Bone marrow (tissue), 2 donors: ENCODE measurements at regions not wholly inside any gene's neighbourhood (a gene's known extent, or its start where the extent isn't known, plus 50 kb on each side); places are given as distances from the start of the nearest gene placed in this dataset.

Source experiments
- DNase-seq, 2 donors: peaks; one replicate each; lab custom pipeline; 2025; lab: John Stamatoyannopoulos, UW

DNA sequence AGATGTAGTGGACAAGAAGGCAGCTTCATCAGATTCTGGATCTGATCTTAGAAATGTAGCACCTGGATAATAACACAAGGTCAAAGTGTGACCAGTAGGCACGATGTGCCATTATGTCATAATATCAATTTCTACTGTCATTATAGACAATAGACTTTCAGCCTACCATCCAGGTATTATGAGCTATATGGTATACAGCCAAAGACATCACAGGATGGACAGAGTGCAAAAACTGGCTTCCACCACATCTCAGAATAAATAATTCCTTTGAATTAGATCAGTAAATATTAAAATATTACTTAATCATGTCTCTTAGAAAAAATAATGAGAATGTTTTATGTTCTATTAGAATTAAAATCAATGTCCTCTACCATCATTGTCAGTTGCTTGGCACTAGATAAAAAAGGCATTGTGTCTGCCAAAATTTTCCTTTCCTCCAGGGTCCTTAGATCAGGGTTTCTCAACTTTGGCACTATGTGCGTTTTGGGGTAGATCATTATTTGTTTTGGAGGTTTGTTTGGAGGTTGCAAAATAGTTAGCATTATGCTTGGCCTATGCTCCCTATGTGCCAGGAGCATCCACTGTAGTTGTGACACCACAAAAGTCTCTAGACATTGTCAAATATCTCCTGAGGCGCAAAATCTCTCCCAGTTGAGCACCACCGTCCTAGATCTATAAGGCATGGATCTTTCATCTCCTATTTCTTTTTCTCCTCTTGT is 86.7 kb upstream of the NRIP1 start:
- DNase-seq, result no peak

DNA sequence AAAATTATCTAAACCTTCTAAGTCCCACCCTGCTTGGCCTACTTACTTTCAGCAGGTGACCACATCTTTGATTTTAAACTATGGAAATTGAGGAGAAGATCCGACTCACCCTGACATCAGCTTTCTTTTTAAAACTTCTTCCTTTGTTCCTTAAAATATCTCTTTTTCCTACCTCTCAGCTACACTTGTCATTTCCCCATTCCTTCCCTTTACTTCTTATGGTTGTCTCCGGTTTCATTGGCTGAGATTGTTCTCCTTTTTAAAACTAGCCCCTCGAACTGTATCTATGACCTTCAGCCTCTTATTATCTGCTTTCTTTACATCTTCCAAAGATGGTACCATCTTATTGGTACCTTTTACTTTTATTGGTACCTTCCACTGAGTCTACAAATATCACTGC is 87.8 kb upstream of the NRIP1 start:
- DNase-seq, result peak in 1 of 2 donors; percentile 13

DNA sequence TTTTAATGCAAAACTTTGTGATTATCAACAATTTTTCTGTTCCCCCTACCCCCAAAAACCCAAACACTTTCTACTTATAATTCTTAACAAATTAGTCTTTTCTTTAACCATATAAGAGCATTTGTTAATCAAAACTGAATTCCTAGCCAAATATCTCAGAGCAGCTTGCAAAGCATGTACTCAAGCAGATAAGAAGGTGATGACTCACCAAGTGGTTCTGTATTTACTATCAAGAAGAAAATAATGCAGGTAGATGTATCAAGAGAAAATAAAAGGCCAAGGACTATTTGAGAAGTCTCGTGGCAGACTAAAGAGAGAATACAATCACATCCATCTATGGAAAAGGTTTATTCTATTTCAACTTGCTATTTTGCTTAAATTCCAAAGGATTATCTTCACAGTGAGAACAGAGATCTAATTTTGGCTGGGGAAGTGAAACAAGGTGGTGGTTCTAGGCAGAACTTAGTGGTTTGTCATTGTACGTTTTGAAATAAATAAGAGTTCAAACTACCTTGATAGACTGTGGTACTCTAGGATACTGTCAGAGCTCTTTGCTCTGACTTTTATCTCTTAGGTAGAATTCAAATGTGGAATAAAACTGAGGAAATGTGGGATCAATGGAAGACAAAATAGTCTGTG is 94.7 kb upstream of the NRIP1 start:
- DNase-seq, result no peak

- no peak for DNase-seq
Observed at GRCh38 chr21:15160136-15160535, 95.3 kb upstream of the NRIP1 start.

GRCh38 chr21:15162921-15163320 is 98.1 kb upstream of the NRIP1 start:
- DNase-seq, result no peak

DNA sequence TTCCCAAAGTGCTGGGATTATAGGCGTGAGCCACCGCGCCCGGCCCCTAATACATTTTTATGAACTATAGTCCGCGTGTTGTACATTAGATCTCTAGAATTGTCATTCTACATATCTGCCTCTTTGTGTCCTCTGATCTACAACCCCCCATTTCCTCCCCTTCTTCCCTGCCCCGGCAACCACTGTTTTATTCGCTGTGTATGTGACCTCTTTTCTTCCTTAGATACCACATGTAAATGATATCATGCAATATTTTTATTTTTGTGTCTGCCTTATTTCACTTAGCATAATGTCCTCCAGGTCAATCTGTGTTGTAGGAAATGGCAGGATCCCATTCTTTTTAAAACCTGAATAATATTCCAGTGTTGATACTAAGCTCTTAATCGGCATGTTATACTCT is 99.5 kb upstream of the NRIP1 start:
- DNase-seq, result no peak

DNA sequence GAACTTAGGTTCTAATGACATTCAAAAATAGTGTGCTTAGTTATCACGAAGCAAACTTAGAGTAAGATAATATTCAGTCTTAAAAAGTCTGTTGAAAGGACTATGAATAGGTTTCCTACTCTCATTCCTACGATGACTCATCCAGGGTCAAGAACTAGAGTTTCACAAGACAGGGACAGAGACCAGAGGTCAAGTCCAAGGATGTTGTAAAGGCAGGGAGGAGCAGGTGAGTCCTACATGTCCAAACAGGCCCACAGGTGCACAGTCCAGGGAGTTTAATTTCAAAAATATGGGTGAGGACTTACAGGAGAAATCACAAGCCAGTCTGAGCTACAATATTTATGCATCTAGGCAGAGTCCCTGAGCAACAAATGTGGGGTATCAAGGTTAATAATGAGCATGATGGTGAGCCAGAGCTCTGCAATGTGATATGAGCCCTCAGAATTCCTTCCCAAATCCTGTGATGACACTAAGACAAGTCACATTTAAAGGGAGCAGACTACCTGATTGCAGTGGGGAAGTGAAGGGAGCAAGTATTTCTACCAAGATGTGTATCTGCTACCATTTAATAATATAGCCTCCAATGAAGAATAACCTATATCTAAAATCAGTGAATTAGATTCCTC is 100.0 kb upstream of the NRIP1 start:
- DNase-seq, result no peak

DNA sequence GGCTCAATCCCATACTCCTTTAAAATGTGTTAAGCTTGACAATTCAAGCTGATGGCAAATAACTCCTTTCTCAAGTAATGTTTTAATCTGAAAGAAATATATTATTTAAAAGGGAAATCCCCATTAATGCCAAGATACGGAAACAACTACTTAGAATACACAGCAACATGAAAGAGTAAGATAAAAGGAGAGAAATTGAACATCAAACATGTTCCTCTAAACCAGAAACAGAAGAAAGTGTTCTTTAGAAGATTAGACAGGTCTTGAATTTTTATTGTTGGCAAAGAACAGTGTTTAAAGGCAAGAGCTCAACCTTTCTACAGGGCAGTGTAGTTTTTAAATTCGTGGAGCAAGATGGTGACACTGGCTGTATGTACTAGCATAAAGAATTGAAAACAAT is 105.8 kb upstream of the NRIP1 start:
- no peak for DNase-seq

GRCh38 chr21:15171546-15171945 is 106.7 kb upstream of the NRIP1 start:
- DNase-seq, result no peak

DNA sequence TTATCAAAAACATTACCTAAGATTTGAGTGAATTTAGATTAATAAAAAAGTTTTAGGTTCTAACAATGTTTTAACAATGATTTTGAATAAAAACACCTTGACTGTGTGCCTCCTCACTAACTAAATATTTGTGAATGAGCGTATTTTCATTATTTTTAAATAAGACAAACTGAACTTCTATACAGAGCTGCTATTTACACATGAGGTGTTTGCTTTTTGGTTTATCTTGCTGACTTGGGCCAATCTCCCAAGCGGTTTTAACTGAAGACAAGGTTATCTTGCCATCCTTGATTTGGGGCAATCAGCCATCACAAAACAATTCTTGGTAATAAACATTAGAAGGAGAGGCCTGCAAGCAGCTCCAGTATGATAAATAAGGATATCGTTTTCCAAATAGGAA is 108.2 kb upstream of the NRIP1 start:
- no peak for DNase-seq

DNA sequence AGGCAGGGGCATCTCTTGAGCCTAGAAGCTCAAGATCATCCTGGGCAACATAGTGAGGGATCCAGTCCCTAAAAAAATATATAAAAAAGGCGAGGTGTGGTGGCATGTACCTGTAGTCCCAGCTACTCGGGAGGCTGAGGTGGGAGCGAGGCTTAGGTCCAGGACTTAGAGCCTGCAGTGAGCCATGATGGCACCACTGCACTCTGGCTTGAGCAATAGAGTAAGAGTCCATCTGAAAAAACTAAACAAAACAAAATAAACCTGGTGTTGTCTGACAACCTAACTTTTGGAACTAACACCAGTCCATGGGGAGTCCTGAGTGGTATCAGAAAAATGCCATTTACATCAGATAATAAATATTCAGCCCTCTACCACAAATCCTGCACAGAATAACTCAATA is 110.1 kb upstream of the NRIP1 start:
- no peak for DNase-seq

DNA sequence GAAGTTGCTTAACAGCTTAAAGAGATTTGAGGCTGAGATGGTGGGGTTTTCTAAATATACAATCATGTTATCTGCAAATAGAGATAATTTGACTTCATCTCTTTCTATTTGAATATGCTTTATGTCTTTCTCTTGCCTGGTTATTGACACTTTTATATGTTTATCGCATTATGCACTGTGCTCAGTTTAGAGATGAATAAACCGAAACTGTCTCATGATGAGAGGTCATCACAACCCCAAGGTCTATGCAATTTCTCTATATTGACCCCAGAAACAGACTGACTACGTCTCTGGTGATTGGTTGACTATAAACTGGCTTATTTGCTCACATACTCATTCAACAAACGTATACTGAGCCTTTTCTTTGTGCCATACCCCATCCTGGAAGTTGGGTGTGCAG is 117.9 kb upstream of the NRIP1 start:
- no peak for DNase-seq

DNA sequence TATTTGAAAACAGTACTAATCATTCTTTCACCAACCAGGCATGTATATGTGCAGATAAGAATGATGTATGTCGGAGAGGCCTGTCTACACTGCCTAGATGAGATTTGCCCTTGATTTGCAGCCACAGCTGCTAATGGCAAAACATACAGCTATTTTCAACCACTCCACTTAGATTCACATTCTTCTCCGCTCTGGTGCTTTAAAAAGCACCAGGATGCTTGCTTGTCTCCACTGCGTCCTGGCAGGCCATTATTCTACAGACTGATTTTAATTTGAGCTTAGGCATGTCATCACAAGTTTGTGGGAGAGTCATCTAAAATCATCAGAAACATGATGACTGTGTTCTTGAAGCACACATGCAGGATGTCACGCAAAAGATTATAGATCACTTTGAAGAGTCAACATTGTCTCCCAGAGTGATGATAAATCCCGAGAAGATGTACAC is 119.0 kb upstream of the NRIP1 start:
- no peak for DNase-seq

DNA sequence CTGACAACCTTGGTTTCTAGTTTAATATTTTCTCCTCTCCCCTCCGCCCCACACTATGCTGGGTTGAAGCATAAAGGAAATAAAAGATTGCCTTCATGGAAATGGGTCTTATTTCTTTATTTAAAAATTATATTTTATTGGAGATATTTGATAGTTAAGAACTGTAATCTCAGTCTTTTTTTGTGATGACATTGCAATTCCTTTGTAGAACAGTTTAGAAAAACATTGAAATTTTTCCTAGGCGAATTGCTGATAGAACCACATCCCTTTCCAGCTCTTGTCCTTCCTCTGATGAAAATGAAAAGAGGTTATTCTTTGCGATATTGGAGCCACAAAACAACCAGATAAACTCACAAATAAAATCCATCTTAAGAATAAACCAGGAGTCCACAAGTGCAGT is 125.6 kb upstream of the NRIP1 start:
- no peak for DNase-seq

DNA sequence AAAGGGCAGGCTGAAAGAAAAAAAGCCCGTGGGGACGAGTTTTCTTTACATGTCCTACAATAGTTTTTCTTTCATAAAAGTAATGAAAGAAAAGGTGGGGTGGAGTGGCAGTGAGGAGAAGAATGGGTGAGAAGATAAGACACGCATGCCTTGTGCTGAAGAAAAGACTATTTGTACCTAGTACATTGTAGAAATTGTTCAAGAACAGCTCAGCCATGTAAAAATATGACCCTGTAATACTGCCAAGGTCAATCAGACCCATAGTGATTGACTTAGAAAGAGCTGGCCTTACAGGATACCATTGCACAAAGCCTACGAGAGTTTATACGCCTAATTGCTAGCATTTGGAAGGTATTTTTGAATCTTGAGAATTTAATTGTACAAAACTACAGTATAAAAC is 126.0 kb upstream of the NRIP1 start:
- no peak for DNase-seq

DNA sequence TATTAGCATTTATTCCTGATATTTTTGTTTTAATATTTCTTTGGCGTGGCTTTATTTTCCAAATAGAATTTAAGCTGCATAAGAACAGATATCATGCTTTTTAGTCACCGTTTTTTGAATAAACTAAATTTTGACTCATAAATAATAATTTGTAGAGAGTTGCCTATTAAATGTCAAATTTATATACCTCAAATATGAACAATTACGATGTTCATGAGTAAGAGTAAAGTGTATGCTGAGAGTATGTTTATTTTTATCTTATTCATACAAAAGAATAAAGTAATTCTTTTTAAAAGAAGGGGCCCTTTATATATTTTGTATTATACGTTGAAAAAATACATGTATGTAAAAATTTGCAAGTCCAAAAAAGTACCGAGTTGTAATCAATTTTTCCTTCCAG is 126.5 kb upstream of the NRIP1 start:
- no peak for DNase-seq

GRCh38 chr21:15192243-15192642 is 127.4 kb upstream of the NRIP1 start:
- no peak for DNase-seq

DNA sequence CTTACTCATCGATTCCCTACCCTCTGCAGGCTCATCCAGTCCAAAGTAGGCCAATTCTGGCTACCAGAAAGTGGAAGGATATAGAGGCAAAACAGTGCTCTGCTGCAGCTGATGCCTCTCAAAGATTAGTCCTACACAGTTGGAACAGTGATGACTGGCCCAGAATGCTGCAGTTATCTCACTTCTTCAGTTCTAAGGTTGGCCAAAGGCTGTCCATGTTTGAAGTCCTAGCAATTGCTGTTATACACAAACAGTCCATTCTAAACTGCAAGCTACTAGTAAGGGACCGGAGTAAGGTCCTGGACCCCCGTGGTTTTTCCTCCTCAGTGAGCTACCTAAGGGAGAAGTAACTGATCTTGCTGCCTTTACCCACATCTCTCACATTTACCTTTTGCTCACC is 129.1 kb upstream of the NRIP1 start:
- DNase-seq, result no peak

DNA sequence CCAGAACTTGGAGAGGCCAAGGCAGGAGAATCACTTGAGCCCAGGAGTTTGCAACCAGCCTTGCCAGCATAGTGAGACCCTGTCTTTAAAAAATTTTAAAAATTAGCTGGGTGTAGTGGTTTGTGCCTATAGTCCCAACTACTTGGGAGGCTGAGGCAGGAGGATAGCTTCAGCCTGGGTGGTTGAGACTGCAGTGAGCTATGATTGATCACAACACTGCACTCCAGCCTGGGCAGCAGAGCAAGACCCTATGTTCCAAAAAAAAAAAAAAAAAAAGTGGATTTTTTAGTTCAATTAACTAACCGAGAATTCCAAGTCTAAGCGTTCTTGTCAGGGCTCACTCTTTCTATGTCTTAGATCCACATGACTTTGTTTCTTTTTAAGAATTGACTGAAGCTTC is 130.3 kb upstream of the NRIP1 start:
- no peak for DNase-seq

DNA sequence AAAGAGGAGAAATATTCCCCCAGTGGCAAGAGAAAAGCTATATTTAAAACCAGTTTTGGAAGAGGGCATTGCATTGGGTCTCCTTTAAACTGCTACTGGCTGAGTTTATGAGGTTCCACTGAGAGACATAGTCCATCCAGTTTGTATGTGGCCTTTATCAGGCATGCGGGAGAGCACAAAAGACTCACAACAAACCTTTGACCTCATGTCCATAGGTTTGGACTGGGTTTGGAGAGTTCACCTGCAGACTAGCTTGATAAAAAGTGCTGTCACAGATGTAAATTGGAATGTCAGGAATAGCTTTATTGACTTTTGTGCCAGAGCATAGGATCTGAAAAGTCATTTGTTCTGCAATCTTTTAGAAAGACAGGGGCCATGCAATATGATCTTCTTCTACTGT is 131.0 kb upstream of the NRIP1 start:
- no peak for DNase-seq

GRCh38 chr21:15197696-15198095 is 132.9 kb upstream of the NRIP1 start:
- no peak for DNase-seq

DNA sequence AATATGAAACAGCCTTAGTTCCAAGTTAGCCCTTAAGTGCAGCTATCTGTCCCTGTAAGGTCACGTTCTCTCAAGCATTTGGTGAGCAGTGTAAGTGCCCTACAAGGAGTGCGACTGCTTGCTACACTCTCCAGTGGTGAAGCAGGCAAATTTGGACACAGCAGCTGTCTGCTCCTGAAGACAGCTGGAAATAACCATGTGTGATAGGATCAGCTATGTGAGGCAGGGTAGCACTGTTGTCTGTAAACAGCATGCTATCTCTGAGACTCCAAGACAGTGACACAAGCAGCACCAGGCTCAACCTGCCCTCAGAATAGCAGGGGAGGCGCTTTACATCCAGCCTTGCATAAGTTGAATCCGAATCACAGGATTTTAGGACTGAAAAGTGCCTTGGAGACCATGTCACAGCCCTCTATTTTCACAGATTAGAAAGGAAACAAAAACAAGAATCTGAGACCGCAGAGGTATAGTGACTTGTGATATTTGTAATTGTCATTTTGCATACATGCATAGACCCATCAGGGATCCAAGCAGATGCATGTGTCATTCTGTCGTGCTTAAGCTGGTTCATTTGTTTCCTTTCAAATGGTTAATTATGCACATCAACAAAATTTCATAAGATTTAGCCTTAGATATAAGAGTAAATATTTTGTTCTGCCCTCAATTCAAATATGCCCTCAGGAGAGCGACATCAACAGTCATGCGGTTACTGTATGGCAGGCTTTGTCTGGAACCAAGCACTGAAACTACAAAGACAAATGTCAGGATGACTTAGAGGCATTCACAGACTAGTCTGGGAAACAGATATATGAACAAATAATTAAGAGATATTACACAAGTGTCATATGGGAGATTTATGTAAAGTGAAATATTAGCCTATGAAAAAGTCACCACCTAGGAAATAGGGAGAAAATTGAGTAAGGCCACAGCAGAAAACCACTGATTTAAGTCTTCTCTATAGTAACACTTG is 134.9 kb upstream of the NRIP1 start:
- DNase-seq, result no peak
